Eye (tissue), 1 donor: ENCODE measurements at regions not wholly inside any gene's neighbourhood (a gene's known extent, or its start where the extent isn't known, plus 50 kb on each side); places are given as distances from the start of the nearest gene placed in this dataset.
"Not testable (repeated sequence)": the region's sequence is repeated elsewhere in the genome, so short reads cannot be mapped to it uniquely, and the experiment has no call there.

ENCODE experiments used
- DNase-seq: peaks from one replicate; pipeline ENCODE4 v3.0.0-alpha.2; 2015

DNA sequence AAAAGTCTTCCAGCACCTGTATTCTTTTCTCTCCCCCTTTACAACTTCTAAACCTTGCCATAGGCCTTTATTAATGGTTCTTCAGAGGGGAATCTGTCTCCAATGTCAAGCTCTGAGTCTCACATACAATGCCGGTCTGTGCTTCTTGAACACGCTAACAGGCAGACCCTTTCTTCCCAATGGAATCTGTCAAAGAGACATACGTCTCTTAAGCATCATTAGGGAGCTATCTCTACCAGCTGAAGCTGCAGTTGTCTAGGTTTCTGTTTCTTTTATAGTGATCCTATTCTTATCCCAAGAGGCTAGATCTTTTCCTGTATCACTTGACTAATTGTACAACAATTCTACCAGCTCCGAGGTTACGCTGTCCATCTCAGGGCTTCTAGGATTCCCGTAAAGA lies 560.8 kb upstream of the NBEA start:
- no peak for DNase-seq

DNA sequence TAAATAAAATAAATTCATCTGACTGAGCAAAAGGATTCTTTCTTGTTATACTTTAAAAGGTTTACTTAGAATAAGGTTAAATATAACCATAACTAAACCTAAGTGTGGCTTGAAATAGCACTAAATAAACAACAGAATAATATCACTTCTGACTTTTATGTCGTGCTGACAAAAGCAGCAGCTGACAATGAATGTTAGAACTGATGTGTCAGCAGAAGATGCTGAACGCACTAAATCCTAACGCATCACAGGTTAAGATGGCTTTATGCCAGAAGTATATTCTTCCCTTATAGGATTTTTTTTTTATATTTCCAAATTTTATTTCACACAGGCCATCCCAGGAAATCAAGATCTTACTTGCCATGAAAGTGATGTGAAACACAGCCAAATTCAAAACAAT lies 558.3 kb upstream of the NBEA start:
- DNase-seq = no peak

DNA sequence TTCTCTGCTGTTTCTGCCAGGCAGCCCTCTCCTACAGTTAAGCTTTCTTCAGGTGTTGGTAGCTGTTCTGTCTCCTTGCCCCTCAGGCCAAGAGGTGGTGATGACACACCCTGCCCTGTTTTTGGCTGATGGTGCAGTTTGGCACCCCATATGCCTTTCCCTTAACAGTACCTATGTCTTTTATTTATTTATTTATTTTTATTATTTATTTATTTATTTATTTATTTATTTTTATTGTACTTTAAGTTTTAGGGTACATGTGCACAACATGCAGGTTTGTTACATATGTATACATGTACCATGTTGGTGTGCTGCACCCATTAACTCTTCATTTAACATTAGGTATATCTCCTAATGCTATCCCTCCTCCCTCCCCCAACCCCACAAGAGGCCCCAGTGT lies 555.8 kb upstream of the NBEA start:
- not testable (repeated sequence) for DNase-seq

DNA sequence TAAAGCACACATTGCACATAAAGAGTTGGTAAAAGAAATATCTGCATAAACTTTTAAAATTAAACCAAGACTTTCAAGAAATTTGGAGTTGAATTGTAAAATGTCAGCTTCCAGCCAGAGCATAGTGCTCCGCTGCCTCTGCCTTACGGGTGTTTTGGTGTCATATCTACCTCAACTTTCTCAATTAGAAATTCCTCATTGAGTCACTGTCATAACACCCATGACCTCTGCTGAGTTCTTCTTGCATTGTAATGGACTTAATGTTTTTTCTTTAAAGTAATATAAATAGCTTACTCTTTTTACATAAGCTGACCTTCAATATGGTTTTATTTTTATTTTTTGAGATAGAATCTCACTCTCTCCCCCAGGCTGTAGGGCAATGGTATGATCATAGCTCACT lies 551.0 kb upstream of the NBEA start:
- no peak for DNase-seq

- no peak for DNase-seq
These were observed 540.4 kb upstream of the NBEA start for GRCh38 chr13:34401696-34402095.

DNA sequence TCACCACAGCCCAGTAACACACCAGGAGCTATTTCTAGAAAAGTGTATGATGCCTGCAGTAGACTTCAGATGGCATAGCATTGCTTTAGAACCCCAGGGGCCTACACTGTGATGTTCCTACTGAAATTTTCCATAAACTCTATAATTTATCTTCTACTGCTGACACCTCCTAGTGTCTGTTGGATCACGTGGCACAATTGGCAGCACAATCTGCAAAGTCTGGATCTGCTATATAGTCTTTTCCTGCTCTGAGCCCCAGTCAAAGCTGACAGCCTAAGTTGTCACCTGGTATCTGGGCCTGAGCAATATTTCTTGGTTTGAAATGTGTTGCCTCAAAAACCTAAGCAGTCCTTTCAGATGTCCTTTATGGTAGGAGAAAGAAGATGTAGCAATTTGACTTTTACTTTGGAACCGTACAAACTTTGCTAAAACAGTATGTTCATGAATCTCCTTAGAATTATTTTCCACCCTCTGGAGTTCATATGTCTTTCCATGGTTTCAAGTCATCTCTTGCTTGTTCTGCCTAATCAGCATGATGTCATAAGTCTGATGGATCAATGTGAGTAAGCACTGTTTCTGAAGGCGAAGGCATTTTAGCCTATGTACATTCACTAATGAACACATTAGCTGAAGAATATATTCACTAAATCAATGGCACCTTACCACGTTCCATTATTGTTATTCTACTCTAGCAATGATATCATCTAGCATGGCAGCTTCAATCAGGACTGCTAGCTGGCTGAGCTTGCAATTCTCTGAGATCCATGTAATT lies 536.5 kb upstream of the NBEA start:
- DNase-seq = no peak

- no peak for DNase-seq
These were observed 533.4 kb upstream of the NBEA start for GRCh38 chr13:34408640-34409039.

- no peak for DNase-seq
These were observed 532.4 kb upstream of the NBEA start for GRCh38 chr13:34409496-34410182.

DNA sequence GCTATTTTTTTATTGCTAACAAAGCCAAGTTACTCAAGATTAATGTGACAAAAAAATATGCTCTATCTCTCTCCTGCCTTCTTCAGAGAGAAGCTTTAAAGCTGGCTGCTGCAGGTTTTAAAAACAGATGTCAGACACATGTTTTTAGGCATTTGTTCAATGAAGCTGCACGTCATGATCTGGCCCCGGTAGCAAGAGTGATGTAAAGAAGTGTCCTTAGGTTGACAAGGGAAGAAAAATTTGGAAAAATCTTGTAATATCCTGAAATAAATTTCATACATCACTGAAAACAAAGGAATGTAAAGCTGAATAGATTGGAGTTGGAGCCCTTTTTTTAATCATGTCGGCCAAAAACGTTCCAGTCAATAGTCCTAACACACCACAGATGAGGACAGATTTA lies 531.4 kb upstream of the NBEA start:
- DNase-seq = peak; percentile 74

- peak; percentile 49 for DNase-seq
These were observed 530.9 kb upstream of the NBEA start for GRCh38 chr13:34411177-34411576.

DNA sequence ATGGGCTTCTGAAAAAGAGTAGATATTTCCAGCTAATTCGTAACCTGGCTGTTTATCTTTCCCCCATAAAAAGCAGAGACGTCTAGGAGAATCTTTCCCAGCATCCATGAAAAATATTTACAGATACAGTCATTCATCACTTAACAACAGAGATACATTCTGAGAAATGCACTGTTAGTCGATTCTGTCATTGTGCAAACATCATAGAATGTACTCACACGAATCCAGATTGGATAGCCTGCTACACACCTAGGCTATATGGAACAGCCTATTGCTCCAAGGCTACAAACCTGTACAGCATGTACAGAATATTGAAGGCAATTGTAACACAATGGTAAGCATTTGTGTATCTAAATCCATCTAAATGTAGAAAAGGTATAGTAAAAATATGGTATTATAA lies 530.2 kb upstream of the NBEA start:
- DNase-seq = no peak

DNA sequence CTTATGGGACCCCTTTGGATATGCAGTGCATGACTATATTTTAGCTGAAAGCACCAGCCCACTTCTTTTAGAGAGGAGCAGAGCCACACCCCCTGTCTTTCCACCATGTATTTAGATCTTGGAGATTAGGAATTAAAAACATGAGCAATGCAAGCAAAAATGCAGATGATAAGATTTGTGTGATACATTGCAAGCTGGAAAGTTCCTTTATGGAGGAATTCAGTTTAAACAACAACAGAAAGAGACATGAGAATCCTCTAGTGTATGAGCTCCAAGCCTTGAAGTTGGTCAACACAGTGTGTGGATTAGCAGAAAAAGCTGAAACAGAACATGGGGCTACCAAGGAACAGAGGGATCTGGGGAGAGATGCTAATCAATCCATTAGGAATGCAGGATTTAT lies 529.8 kb upstream of the NBEA start:
- DNase-seq = no peak

- DNase-seq = no peak
These were observed 529.2 kb upstream of the NBEA start for GRCh38 chr13:34412817-34413375.

GRCh38 chr13:34413538-34414210 lies 528.4 kb upstream of the NBEA start:
- DNase-seq = no peak

- no peak for DNase-seq
These were observed 527.5 kb upstream of the NBEA start for GRCh38 chr13:34414616-34415015.

GRCh38 chr13:34416971-34417380 lies 525.1 kb upstream of the NBEA start:
- DNase-seq = peak; percentile 35

GRCh38 chr13:34417896-34418295 lies 524.2 kb upstream of the NBEA start:
- DNase-seq = no peak

DNA sequence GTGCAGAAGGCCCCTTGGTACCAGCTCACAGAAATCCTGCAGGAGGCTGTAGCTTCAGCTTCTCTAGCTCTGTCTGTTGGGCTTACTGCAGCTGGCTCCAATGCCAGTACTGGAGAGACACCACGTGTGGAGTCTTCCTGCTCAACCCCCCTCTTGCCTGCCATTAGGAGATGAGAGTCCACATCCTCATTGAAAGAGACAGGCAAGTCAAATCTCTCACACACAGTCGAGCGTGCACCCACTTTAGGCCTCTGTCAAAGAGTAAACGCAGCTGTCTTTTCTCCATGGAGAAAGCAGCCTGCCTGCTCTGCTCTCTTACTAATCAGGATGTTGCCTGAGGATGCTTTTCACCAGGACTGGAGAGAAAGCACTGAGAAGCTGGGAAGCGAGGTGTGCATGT lies 523.0 kb upstream of the NBEA start:
- DNase-seq = peak; percentile 79

GRCh38 chr13:34419755-34420154 lies 522.3 kb upstream of the NBEA start:
- no peak for DNase-seq

DNA sequence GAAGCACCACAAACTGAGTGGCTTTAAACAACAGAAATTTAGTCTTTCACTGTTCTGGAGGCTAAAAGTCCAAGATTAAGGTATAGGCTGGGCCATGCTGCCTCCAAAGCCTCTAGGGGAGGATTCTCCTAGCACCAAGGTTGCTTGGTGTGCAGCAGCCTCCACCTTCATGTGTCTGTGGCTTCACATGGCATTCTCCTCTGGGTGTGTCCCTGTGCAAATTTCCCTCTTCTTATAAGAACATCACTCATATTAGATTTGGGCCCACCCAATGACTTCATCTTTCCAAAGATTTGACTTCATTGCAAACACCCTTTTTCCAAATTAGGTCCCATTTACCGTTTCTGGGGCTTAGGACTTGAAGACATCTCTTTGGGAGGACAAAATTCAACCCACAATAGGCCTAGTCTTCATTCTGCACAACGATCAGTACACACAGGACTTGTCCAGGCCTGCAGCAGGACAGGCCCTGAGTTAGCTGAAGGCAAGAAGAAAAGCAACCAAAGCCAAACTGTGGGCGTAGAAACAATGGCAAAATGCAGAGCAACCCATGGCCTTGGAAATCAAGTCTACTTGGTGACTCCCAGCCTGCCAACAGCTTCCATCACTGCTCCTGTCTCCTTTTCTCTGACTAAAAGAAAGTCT lies 521.2 kb upstream of the NBEA start:
- no peak for DNase-seq

DNA sequence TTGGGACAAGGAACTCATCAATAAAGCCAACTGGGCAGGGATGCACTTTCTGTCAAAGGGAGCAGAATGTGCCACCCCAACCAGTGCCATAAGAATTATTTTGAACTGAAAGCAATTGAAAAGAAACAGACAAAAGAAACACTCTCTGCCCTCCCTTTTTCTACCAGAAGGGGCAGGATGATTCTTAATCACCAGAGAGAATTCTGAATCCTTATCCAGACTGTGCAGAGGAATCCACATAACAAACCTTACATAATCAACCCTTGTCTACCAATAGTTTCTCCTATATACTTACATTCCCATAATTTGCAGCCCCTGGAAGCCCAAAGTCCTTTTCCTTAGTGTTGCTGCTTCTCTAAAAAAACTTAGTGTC lies 520.7 kb upstream of the NBEA start:
- no peak for DNase-seq

DNA sequence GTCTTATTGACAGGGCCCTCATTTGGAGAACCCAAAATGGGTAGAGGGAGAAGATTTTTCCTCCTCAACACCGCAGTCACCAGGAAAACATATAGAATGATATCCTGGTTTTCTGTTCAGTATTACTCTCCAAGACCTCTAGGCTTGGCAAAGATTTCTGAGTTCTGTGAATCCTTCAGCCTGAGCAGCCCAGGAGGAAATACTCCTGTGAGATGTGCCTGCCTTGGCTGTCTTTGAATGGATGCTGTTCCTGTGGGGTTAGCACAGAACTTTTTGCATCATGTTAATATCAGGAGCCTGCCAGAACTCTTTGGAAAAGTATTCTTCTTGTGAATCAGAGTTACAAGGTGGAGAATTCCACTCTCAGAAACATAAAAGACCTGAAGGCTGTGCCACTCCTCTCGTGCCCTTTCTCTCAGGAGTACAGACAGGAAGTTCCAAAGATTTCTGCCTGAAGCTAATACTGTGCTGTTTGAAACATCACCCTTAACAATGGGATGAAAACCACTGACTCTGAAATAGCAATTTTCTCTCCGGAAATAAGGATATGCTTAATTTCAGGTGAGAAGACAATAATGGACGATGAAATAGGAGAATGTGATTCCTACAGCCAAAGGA lies 520.1 kb upstream of the NBEA start:
- no peak for DNase-seq

- peak; percentile 58 for DNase-seq
These were observed 519.1 kb upstream of the NBEA start for GRCh38 chr13:34422956-34423355.
